Endothelial cell of umbilical vein (primary cell): ENCODE measurements at regions not wholly inside any gene's neighbourhood (a gene's known extent, or its start where the extent isn't known, plus 50 kb on each side); places are given as distances from the start of the nearest gene placed in this dataset.

Source experiments
- BruUV-seq: library from RNA; stranded (reverse); fragments of 400-500 nt; replicated peaks from 2 replicates; lab custom pipeline; 2021; lab: Mats Ljungman, UMichigan
- CTCF ChIA-PET: fragments of 300-600, 350-600 bp; sonication (Branson Sonifier 250); formaldehyde crosslinking; loops from one replicate; lab custom pipeline; 2021; ENCODE audit warnings: antibody characterized with exemption, inconsistent platforms; lab: Charles Lee
- POLR2A ChIA-PET: fragments of 300-600, 350-600 bp; sonication (Branson Sonifier 250); formaldehyde crosslinking; loops from one replicate; lab custom pipeline; 2021; ENCODE audit warnings: antibody characterized with exemption, inconsistent platforms; lab: Charles Lee
- DNase-seq: peaks from one replicate; pipeline ENCODE4 v3.0.0-alpha.2; 2011; ENCODE audit warnings: low read depth, low spot score
- FAIRE-seq: peaks from 2 replicates; lab custom pipeline; 2011; peaks lifted over from hg19 to GRCh38; lab: Jason Lieb, UNC
- H2AFZ ChIP-seq: 2 replicates; pipeline ENCODE4 v1.6.0; 2012; ENCODE audit warnings: low read depth, low read length, control low read depth, inconsistent platforms
- H3K27ac ChIP-seq: 2 replicates; pipeline ENCODE4 v1.5.1; 2011; ENCODE audit warnings: low read depth, mild to moderate bottlenecking, control low read depth, low read length, moderate library complexity; ENCODE audit not compliant: insufficient read depth
- H3K27me3 ChIP-seq, 2 experiments: 2 replicates each; pipeline versions ENCODE4 v1.6.0 to v1.6.1; 2011; ENCODE audit warnings: low read length in 2 of 2, mixed read lengths in 1 of 2; ENCODE audit not compliant: control insufficient read depth in 2 of 2, insufficient read depth in 2 of 2
- H3K36me3 ChIP-seq, 2 experiments: 2 replicates in 1 of 2; 3 replicates in 1 of 2; pipeline ENCODE4 v1.5.1; 2011; ENCODE audit warnings: low read length in 2 of 2, mild to moderate bottlenecking in 1 of 2, moderate library complexity in 1 of 2; ENCODE audit not compliant: control insufficient read depth in 2 of 2, insufficient read depth in 2 of 2; ENCODE audit errors: extremely low read depth in 1 of 2
- H3K4me1 ChIP-seq: 3 replicates; pipeline ENCODE4 v1.5.1; 2011; ENCODE audit warnings: mild to moderate bottlenecking, low read length; ENCODE audit not compliant: control insufficient read depth, insufficient read depth; ENCODE audit errors: extremely low read depth
- H3K4me2 ChIP-seq: 2 replicates; pipeline ENCODE4 v1.6.1; 2011; ENCODE audit warnings: low read length, control low read depth, mixed read lengths; ENCODE audit not compliant: insufficient read depth
- H3K4me3 ChIP-seq, 3 experiments: fragments of 200-600 bp in 1 of 3; sonication (generic), shearing (Covaris generic) in 1 of 3; replicated peaks in 1 of 3; 2 replicates each; pipeline ENCODE4 v1.5.1; 2011 to 2016; ENCODE audit warnings: control low read depth in 3 of 3, low read length in 3 of 3, mild to moderate bottlenecking in 2 of 3, inconsistent platforms in 1 of 3, low read depth in 1 of 3, moderate library complexity in 1 of 3; ENCODE audit not compliant: insufficient read depth in 1 of 3
- H3K79me2 ChIP-seq: 2 replicates; pipeline ENCODE4 v1.6.0; 2012; ENCODE audit warnings: low read length, inconsistent platforms; ENCODE audit not compliant: control insufficient read depth, insufficient read depth
- H3K9ac ChIP-seq: replicated peaks from 2 replicates; pipeline ENCODE3; 2011; ENCODE audit warnings: low read length, control low read depth; ENCODE audit not compliant: insufficient read depth; ENCODE audit errors: extremely low read depth
- H3K9me1 ChIP-seq: replicated peaks from 3 replicates; pipeline ENCODE4 v1.6.0; 2011; ENCODE audit warnings: mild to moderate bottlenecking, low read length; ENCODE audit not compliant: control insufficient read depth, insufficient read depth; ENCODE audit errors: extremely low read depth
- H3K9me3 ChIP-seq: replicated peaks from 2 replicates; pipeline ENCODE4 v1.5.1; 2012; ENCODE audit warnings: low read length, inconsistent platforms; ENCODE audit not compliant: control insufficient read depth, insufficient read depth
- H4K20me1 ChIP-seq: replicated peaks from 2 replicates; pipeline ENCODE3; 2011; ENCODE audit warnings: mild to moderate bottlenecking, low read length; ENCODE audit not compliant: control insufficient read depth, insufficient read depth; ENCODE audit errors: extremely low read depth
- EZH2 ChIP-seq: IDR thresholded peaks from 2 replicates; pipeline ENCODE4 v1.6.1; 2012; ENCODE audit warnings: borderline replicate concordance, low read depth, mild to moderate bottlenecking, moderate library complexity, low read length, inconsistent platforms; ENCODE audit not compliant: severe bottlenecking
- FOS ChIP-seq: IDR thresholded peaks from 2 replicates; pipeline ENCODE4 v1.6.1; 2011; ENCODE audit warnings: mild to moderate bottlenecking, low read length, moderate library complexity, borderline replicate concordance; ENCODE audit not compliant: insufficient read depth
- GATA2 ChIP-seq: IDR thresholded peaks from 2 replicates; pipeline ENCODE4 v1.7.0; 2011; ENCODE audit warnings: low read depth, mild to moderate bottlenecking, moderate library complexity, mixed read lengths, low read length; ENCODE audit not compliant: insufficient read length, insufficient read depth
- MYC ChIP-seq: IDR thresholded peaks from one replicate; pipeline ENCODE4 v1.6.1; 2011; ENCODE audit warnings: mild to moderate bottlenecking, low read depth, low read length
- POLR2A ChIP-seq: IDR thresholded peaks from 2 replicates; pipeline ENCODE4 v1.6.1; 2012; ENCODE audit warnings: low read depth, mild to moderate bottlenecking, control low read depth, low read length
- POLR2AphosphoS5 ChIP-seq: IDR thresholded peaks from 2 replicates; pipeline ENCODE4 v1.6.1; 2012; ENCODE audit warnings: low read depth, mild to moderate bottlenecking, control low read depth, low read length, moderate library complexity; ENCODE audit not compliant: insufficient read depth
- dilution Hi-C: fragments of 300-500 bp; cut with MboI; formaldehyde crosslinking; loops from one replicate; pipeline ENCODE4 v1.15.0; 2019; ENCODE audit warnings: low sequenced_read_pairs; ENCODE audit not compliant: extremely low pct_ligation_motif_present
- intact Hi-C: fragments of 100-400 bp; cut with micrococcal nuclease; formaldehyde crosslinking; loops from one replicate; pipeline ENCODE4 v1.10.0; 2022
- TF ChIP-seq, protein P1 (sequence below): IDR thresholded peaks from 2 replicates; pipeline ENCODE4 v1.6.1; 2011; ENCODE audit not compliant: insufficient read depth, insufficient read length
- TF ChIP-seq, protein P2 (sequence below), 2 donors: IDR thresholded peaks; 1 replicate in 1 of 2; 2 replicates in 1 of 2; pipeline ENCODE4 v1.5.1; 2011; ENCODE audit warnings: low read length in 2 of 2, mild to moderate bottlenecking in 2 of 2, moderate library complexity in 2 of 2, control low read depth in 1 of 2, inconsistent platforms in 1 of 2, low read depth in 1 of 2; ENCODE audit not compliant: insufficient read depth in 1 of 2; ENCODE audit errors: extremely low read depth in 1 of 2

DNA sequence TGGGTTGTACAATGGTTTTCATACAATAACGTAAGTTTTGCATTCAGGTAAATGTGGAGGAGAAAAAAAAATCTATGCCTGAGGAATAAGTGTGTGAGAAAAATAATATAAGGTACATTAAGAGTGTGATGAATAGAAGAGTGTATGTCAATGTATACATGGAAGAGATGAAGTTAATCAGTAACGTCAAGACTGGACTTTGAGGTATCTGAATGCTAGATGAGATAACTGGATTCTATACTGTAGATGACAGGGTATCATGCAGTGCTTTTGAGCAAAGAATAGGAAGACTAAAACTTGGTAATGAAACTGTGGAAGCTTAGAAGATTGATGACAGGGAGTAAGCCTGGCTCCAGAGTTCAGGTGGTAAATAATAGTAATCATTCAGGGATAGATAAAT is 666.7 kb upstream of the SGO1 start:
- Histone ChIP-seq H4K20me1 (no peaks in the 10 kb centered on the region), H3K27me3 (no peaks in the 10 kb centered on the region), H3K4me3 (no peak overlapping the region), H3K36me3 (no peaks in the 10 kb centered on the region), H3K9ac (no peak overlapping the region), H3K9me3 (no peaks in the 10 kb centered on the region), H3K27ac (no peak overlapping the region), H2AFZ (no peak overlapping the region), H3K4me1 (no peaks in the 10 kb centered on the region), H3K9me1 (no peaks in the 10 kb centered on the region), H3K79me2 (no peaks in the 10 kb centered on the region), H3K4me2 (no peak overlapping the region)
- DNase-seq (no peak), FAIRE-seq (no peak)
- POLR2A ChIA-PET: no interaction called here
- TF ChIP-seq EZH2 (no peak), GATA2 (no peak), POLR2AphosphoS5 (no peak), FOS (no peak), POLR2A (no peak), MYC (no peak)
- TF ChIP-seq, protein P1, sequence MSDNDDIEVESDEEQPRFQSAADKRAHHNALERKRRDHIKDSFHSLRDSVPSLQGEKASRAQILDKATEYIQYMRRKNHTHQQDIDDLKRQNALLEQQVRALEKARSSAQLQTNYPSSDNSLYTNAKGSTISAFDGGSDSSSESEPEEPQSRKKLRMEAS: no peak
- TF ChIP-seq, protein P2, sequence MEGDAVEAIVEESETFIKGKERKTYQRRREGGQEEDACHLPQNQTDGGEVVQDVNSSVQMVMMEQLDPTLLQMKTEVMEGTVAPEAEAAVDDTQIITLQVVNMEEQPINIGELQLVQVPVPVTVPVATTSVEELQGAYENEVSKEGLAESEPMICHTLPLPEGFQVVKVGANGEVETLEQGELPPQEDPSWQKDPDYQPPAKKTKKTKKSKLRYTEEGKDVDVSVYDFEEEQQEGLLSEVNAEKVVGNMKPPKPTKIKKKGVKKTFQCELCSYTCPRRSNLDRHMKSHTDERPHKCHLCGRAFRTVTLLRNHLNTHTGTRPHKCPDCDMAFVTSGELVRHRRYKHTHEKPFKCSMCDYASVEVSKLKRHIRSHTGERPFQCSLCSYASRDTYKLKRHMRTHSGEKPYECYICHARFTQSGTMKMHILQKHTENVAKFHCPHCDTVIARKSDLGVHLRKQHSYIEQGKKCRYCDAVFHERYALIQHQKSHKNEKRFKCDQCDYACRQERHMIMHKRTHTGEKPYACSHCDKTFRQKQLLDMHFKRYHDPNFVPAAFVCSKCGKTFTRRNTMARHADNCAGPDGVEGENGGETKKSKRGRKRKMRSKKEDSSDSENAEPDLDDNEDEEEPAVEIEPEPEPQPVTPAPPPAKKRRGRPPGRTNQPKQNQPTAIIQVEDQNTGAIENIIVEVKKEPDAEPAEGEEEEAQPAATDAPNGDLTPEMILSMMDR (IDR thresholded peaks at IDR 0.05; ENCODE audit: extremely low read depth in 1 of 2, insufficient read depth in 1 of 2, low read depth in 1 of 2, low read length in 2 of 2): no peak
- CTCF ChIA-PET: no interaction called here
- no TSS peak for BruUV-seq
- intact Hi-C loops (no loop called here), dilution Hi-C loops (no loop called here)
